Breast epithelium (tissue), 4 donors: ENCODE measurements at regions not wholly inside any gene's neighbourhood (a gene's known extent, or its start where the extent isn't known, plus 50 kb on each side); places are given as distances from the start of the nearest gene placed in this dataset.
"Not testable (repeated sequence)": the region's sequence is repeated elsewhere in the genome, so short reads cannot be mapped to it uniquely, and the experiment has no call there.

Experiments used
- DNase-seq, 2 donors: peaks; one replicate each; pipeline ENCODE4 v3.0.0-alpha.2; 2019; ENCODE audit warnings: low spot score in 2 of 2
- H3K27ac ChIP-seq, 2 donors: fragments of 200-600 bp; sonication (generic) in 1 of 2; one replicate each; pipeline ENCODE4 v1.5.1; 2016 to 2019; ENCODE audit warnings: mild to moderate bottlenecking in 1 of 2
- H3K27me3 ChIP-seq, 2 donors: fragments of 200-600 bp; sonication (generic) in 1 of 2; one replicate each; pipeline versions ENCODE4 v1.5.1 to v1.6.0; 2017 to 2019; ENCODE audit warnings: control low read depth in 1 of 2, mild to moderate bottlenecking in 1 of 2
- H3K36me3 ChIP-seq: fragments of 200-600 bp; one replicate; pipeline ENCODE4 v1.5.1; 2019
- H3K4me1 ChIP-seq, 2 donors: fragments of 200-600 bp; sonication (generic); one replicate each; pipeline ENCODE4 v1.5.1; 2016 to 2019; ENCODE audit warnings: control low read depth in 1 of 2
- H3K4me3 ChIP-seq, 3 donors: fragments of 200-600 bp; sonication (generic); 1 replicate in 2 of 3; 2 replicates in 1 of 3; pipeline ENCODE4 v1.5.1; 2016 to 2019; ENCODE audit warnings: mild to moderate bottlenecking in 3 of 3, moderate library complexity in 2 of 3
- H3K9me3 ChIP-seq, 2 donors: fragments of 200-600 bp; sonication (generic) in 1 of 2; one replicate each; pipeline ENCODE4 v1.5.1; 2016 to 2019; ENCODE audit warnings: control low read depth in 1 of 2
- POLR2A ChIP-seq: fragments of 450-650 bp; IDR thresholded peaks from one replicate; pipeline ENCODE4 v1.6.1; 2016; ENCODE audit warnings: antibody characterized with exemption, mild to moderate bottlenecking, moderate library complexity
- POLR2AphosphoS5 ChIP-seq, 3 donors: sonication (generic); formaldehyde crosslinking; IDR thresholded peaks; one replicate each; pipeline ENCODE4 v1.6.1; 2017; ENCODE audit warnings: antibody characterized with exemption in 3 of 3
- intact Hi-C: fragments of 100-400 bp; cut with DNase I; formaldehyde crosslinking; loops from one replicate; pipeline ENCODE4 v1.15.1; 2023; ENCODE audit warnings: low total_unique reads
- TF ChIP-seq, protein P1 (sequence below), 3 donors: fragments of 450-650 bp; IDR thresholded peaks; one replicate each; pipeline ENCODE4 v1.5.1; 2016 to 2017; ENCODE audit warnings: antibody characterized with exemption in 3 of 3, mild to moderate bottlenecking in 3 of 3, moderate library complexity in 3 of 3

DNA sequence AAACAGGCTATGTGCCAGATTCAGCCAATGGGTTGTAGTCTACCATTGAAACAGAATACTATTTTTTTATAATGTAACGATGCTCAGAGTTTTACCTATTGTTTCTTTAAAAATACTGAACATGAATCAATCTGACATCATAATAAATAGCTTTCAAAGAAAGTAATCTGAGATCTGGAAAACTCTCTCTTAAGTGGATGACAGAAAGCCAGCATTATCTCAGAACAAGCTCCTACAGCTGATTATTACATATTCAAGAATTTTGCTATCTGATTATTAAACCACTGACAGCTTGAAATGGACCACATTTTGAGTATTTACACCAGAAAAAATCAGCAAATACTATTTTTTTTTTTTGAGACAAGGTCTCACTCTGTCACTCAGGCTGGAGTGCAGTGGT lies 484.2 kb upstream of the SOX9 start:
- intact Hi-C loops = no loop called here
- H3K9me3 ChIP-seq = no peaks in the 10 kb centered on the region
- no peaks in the 10 kb centered on the region for H3K4me1 ChIP-seq
- no peaks in the 10 kb centered on the region for H3K36me3 ChIP-seq
- H3K27me3 ChIP-seq = no peaks in the 10 kb centered on the region
- no peak for TF ChIP-seq POLR2AphosphoS5 (IDR thresholded peaks at IDR 0.05)
- TF ChIP-seq POLR2A = no peak
- TF ChIP-seq, protein P1, sequence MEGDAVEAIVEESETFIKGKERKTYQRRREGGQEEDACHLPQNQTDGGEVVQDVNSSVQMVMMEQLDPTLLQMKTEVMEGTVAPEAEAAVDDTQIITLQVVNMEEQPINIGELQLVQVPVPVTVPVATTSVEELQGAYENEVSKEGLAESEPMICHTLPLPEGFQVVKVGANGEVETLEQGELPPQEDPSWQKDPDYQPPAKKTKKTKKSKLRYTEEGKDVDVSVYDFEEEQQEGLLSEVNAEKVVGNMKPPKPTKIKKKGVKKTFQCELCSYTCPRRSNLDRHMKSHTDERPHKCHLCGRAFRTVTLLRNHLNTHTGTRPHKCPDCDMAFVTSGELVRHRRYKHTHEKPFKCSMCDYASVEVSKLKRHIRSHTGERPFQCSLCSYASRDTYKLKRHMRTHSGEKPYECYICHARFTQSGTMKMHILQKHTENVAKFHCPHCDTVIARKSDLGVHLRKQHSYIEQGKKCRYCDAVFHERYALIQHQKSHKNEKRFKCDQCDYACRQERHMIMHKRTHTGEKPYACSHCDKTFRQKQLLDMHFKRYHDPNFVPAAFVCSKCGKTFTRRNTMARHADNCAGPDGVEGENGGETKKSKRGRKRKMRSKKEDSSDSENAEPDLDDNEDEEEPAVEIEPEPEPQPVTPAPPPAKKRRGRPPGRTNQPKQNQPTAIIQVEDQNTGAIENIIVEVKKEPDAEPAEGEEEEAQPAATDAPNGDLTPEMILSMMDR (IDR thresholded peaks at IDR 0.05) = no peak
- no peak overlapping the region for H3K27ac ChIP-seq
- no peak for DNase-seq
- no peak overlapping the region for H3K4me3 ChIP-seq

DNA sequence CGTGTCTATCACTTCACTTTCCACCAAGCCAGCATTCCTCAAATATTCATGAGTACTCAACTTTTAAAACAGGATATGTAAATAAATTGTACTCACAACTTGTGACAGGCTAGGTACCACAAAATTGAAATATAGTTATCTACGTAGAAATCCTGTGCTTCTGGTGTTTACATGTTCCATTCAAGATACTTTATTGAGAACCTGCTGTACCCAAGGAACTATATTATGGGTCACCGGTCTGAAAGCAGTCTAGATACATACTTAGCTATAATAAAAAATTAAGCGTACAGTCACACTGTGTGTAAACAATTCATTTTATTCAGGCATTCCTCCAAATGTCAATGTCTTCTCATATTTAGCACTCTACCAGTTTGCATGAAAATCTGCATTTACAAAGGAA lies 482.2 kb upstream of the SOX9 start:
- TF ChIP-seq POLR2AphosphoS5 (IDR thresholded peaks at IDR 0.05) (no peak), POLR2A (no peak)
- TF ChIP-seq, protein P1 (IDR thresholded peaks at IDR 0.05) = no peak
- H3K4me1 ChIP-seq = no peaks in the 10 kb centered on the region
- no peaks in the 10 kb centered on the region for H3K9me3 ChIP-seq
- no peak overlapping the region for H3K4me3 ChIP-seq
- no peaks in the 10 kb centered on the region for H3K27me3 ChIP-seq
- H3K27ac ChIP-seq = no peak overlapping the region
- intact Hi-C loops = no loop called here
- no peaks in the 10 kb centered on the region for H3K36me3 ChIP-seq
- DNase-seq = no peak

DNA sequence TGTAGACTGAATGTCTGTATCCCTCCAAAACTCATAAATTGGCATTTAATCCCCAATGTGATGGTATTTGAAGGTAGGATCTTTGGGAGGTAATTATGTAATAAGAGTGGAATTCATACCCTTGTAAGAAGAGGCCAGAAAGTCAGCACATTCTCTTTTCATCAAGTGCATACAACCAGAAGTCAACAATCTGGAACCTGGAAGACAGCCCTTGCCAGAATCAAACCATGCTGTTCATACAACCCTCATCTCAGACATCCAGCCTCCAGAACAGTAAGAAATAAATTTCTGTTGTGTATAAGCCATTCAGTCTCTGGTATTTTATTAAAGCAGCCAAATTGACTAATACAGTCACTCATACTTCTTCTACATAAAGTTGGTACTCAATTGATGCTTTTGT lies 481.0 kb upstream of the SOX9 start:
- no peaks in the 10 kb centered on the region for H3K36me3 ChIP-seq
- no peak for DNase-seq
- H3K4me1 ChIP-seq = no peaks in the 10 kb centered on the region
- intact Hi-C loops = loop anchor here (5.0 kb wide), 1 partner anchor 483 kb away; no protein-coding TSS in a partner anchor
- H3K27me3 ChIP-seq = no peaks in the 10 kb centered on the region
- TF ChIP-seq POLR2A (no peak), POLR2AphosphoS5 (IDR thresholded peaks at IDR 0.05) (no peak)
- TF ChIP-seq, protein P1 (IDR thresholded peaks at IDR 0.05) = no peak
- H3K4me3 ChIP-seq = no peak overlapping the region
- no peak overlapping the region for H3K27ac ChIP-seq
- H3K9me3 ChIP-seq = no peaks in the 10 kb centered on the region

DNA sequence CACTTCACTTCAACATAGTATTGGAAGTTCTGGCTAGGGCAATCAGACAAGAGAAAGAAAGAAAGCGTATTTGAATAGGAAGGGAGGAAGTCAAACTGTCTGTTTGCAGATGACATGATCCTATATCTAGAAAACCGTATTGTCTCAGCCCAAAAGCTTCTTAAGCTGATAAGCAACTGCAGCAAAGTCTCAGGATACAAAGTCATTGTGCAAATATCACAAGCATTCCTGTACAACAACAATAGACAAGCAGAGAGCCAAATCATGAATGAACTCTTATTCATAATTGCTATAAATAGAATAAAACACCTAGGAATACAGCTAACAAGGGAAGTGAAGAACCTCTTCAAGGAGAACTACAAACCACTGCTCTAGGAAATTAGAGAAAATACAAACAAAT lies 473.9 kb upstream of the SOX9 start:
- H3K4me1 ChIP-seq, H3K9me3 ChIP-seq, H3K27ac ChIP-seq, intact Hi-C loops, H3K4me3 ChIP-seq, H3K27me3 ChIP-seq, H3K36me3 ChIP-seq, DNase-seq: not testable (repeated sequence)

DNA sequence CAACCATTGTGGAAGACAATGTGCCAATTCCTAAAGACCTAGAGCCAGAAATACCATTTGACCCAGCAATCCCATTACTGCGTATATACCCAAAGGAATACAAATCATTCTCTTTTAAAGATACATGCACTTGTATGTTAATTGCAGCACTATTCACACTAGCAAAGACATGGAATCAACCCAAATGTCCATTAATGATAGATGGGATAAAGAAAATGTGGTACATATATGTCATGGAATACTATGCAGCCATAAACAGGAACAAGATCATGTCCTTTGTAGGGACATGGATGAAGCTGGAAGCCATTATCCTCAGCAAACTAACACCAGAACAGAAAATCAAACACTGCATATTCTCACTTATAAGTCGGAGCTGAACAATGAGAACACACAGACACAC lies 472.5 kb upstream of the SOX9 start:
- H3K36me3 ChIP-seq, H3K4me1 ChIP-seq, H3K9me3 ChIP-seq, DNase-seq, H3K27me3 ChIP-seq, H3K27ac ChIP-seq, intact Hi-C loops, H3K4me3 ChIP-seq: not testable (repeated sequence)

DNA sequence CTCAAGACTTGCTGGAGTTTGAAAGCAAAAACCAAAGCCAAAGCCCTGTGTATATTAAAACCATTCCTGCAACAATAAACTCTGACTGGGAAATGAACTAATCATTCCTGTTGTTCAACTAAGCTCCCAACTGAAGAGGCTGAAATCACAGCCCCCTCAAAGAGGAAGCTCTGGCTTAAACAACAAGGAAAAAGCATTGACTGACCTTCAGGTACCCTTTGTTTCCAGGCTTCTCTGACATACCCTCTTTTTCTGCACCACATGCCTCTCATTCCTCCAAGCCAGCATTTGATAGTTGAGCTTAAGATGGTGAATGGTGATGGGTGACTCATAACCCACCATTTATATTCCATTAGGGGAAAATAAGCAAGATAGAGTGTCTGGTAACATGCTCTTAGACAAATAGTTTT lies 470.9 kb upstream of the SOX9 start:
- Histone ChIP-seq H3K27me3 (no peaks in the 10 kb centered on the region), H3K9me3 (no peaks in the 10 kb centered on the region), H3K4me3 (no peak overlapping the region), H3K4me1 (no peaks in the 10 kb centered on the region), H3K36me3 (no peaks in the 10 kb centered on the region), H3K27ac (no peak overlapping the region)
- intact Hi-C loops = no loop called here
- TF ChIP-seq, protein P1 (IDR thresholded peaks at IDR 0.05) = no peak
- TF ChIP-seq POLR2A (no peak), POLR2AphosphoS5 (IDR thresholded peaks at IDR 0.05) (no peak)
- DNase-seq = no peak
